A549 (cell line): ENCODE measurements at regions not wholly inside any gene's neighbourhood (a gene's known extent, or its start where the extent isn't known, plus 50 kb on each side); places are given as distances from the start of the nearest gene placed in this dataset.

Source experiments
- BHLHE40 ChIP-seq: IDR thresholded peaks from 2 replicates; pipeline ENCODE4 v1.6.1; 2012; ENCODE audit warnings: low read depth, low read length, inconsistent platforms
- CEBPB ChIP-seq, 2 experiments: fragments of >200 bp in 1 of 2; sonication (Bioruptor Twin) in 1 of 2; formaldehyde crosslinking in 1 of 2; IDR thresholded peaks; 2 replicates each; pipeline ENCODE4 v1.6.1; 2012 to 2016
- CHD4 ChIP-seq: fragments of 200-600 bp; sonication (generic); IDR thresholded peaks from 2 replicates; pipeline ENCODE4 v1.6.1; 2016; ENCODE audit warnings: antibody characterized with exemption, mild to moderate bottlenecking, borderline replicate concordance
- CTCF ChIP-seq: fragments of >200 bp; sonication (Bioruptor Twin); formaldehyde crosslinking; IDR thresholded peaks from 3 replicates; pipeline ENCODE4 v1.5.1; 2016
- EP300 ChIP-seq, 2 experiments: fragments of >200 bp; sonication (Bioruptor Twin); formaldehyde crosslinking; IDR thresholded peaks; 2 replicates in 1 of 2; 3 replicates in 1 of 2; pipeline ENCODE4 v1.6.1; 2016 to 2017
- HOXA7 ChIP-seq: fragments of 250-450 bp; sonication (Bioruptor Pico); IDR thresholded peaks from 2 replicates; pipeline ENCODE4 v1.5.0; 2020; ENCODE audit warnings: mild to moderate bottlenecking, moderate library complexity
- JUN ChIP-seq, 2 experiments: fragments of >200 bp; sonication (Bioruptor Twin); formaldehyde crosslinking; IDR thresholded peaks; 2 replicates in 1 of 2; 3 replicates in 1 of 2; pipeline ENCODE4 v1.6.1; 2016 to 2017
- JUNB ChIP-seq: fragments of >200 bp; sonication (Bioruptor Twin); formaldehyde crosslinking; IDR thresholded peaks from 2 replicates; pipeline ENCODE4 v1.6.1; 2016
- POLR2A ChIP-seq: IDR thresholded peaks from 2 replicates; pipeline ENCODE4 v1.6.1; 2012; ENCODE audit warnings: mild to moderate bottlenecking, low read length
- RFX5 ChIP-seq: fragments of 450-650 bp; IDR thresholded peaks from 2 replicates; pipeline ENCODE4 v1.7.1; 2014; ENCODE audit warnings: antibody characterized with exemption, mild to moderate bottlenecking, moderate library complexity
- SMC3 ChIP-seq: fragments of >200 bp; sonication (Bioruptor Twin); formaldehyde crosslinking; IDR thresholded peaks from 3 replicates; pipeline ENCODE4 v1.6.1; 2018; ENCODE audit warnings: inconsistent platforms
- ZC3H11A ChIP-seq: fragments of 450-650 bp; IDR thresholded peaks from 2 replicates; pipeline ENCODE4 v1.6.1; 2014; ENCODE audit warnings: antibody characterized with exemption, mild to moderate bottlenecking
- TF ChIP-seq, protein P1 (sequence below): fragments of 450-650 bp; IDR thresholded peaks from 2 replicates; pipeline ENCODE4 v1.6.1; 2014; ENCODE audit warnings: antibody characterized with exemption
- TF ChIP-seq, protein P2 (sequence below): IDR thresholded peaks from 2 replicates; pipeline ENCODE4 v1.6.1; 2012

GRCh38 chr12:61213646-61214045, 1046.6 kb upstream of the USP15 start:
- TF ChIP-seq EP300 (IDR thresholded peaks at IDR 0.05) (no peak), CEBPB (IDR thresholded peaks at IDR 0.05) (no peak), JUNB (no peak), CTCF (no peak), BHLHE40 (no peak), CHD4 (no peak), RFX5 (no peak), ZC3H11A (no peak), JUN (IDR thresholded peaks at IDR 0.05) (no peak), POLR2A (no peak), SMC3 (no peak), HOXA7 (CRISPR knock-in tag) (no peak)
- TF ChIP-seq, protein P1, sequence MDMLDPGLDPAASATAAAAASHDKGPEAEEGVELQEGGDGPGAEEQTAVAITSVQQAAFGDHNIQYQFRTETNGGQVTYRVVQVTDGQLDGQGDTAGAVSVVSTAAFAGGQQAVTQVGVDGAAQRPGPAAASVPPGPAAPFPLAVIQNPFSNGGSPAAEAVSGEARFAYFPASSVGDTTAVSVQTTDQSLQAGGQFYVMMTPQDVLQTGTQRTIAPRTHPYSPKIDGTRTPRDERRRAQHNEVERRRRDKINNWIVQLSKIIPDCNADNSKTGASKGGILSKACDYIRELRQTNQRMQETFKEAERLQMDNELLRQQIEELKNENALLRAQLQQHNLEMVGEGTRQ: no peak
- TF ChIP-seq, protein P2, sequence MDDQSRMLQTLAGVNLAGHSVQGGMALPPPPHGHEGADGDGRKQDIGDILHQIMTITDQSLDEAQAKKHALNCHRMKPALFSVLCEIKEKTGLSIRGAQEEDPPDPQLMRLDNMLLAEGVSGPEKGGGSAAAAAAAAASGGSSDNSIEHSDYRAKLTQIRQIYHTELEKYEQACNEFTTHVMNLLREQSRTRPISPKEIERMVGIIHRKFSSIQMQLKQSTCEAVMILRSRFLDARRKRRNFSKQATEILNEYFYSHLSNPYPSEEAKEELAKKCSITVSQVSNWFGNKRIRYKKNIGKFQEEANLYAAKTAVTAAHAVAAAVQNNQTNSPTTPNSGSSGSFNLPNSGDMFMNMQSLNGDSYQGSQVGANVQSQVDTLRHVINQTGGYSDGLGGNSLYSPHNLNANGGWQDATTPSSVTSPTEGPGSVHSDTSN: no peak
